GM12878 (cell line): ENCODE measurements at regions not wholly inside any gene's neighbourhood (a gene's known extent, or its start where the extent isn't known, plus 50 kb on each side); places are given as distances from the start of the nearest gene placed in this dataset.

Source experiments
- NFIC ChIP-seq: IDR thresholded peaks from 2 replicates; pipeline ENCODE4 v1.6.1; 2012; ENCODE audit warnings: low read depth, mild to moderate bottlenecking, inconsistent platforms, low read length, moderate library complexity
- NRF1 ChIP-seq: conservative IDR thresholded peaks from 2 replicates; pipeline ENCODE4 v1.6.1; 2011; ENCODE audit warnings: mild to moderate bottlenecking, low read depth, low read length, improper control_type of control experiment
- SIX5 ChIP-seq: IDR thresholded peaks from 2 replicates; pipeline ENCODE4 v1.6.1; 2011; ENCODE audit warnings: mild to moderate bottlenecking, low read depth, low read length, moderate library complexity; ENCODE audit not compliant: severe bottlenecking
- TF ChIP-seq, protein P1 (sequence below), 3 experiments: IDR thresholded peaks in 2 of 3; conservative IDR thresholded peaks in 1 of 3; 2 replicates each; pipeline ENCODE4 v1.5.1; 2011; ENCODE audit warnings: low read depth in 3 of 3, low read length in 3 of 3, mild to moderate bottlenecking in 3 of 3, control low read depth in 2 of 3, moderate library complexity in 2 of 3, inconsistent platforms in 1 of 3, mixed read lengths in 1 of 3; ENCODE audit not compliant: control insufficient read depth in 2 of 3, insufficient read depth in 1 of 3; ENCODE audit errors: extremely low read depth in 1 of 3
- TF ChIP-seq, protein P2 (sequence below): IDR thresholded peaks from 2 replicates; pipeline ENCODE4 v1.6.1; 2011; ENCODE audit warnings: low read depth, low read length, improper control_type of control experiment, borderline replicate concordance

DNA sequence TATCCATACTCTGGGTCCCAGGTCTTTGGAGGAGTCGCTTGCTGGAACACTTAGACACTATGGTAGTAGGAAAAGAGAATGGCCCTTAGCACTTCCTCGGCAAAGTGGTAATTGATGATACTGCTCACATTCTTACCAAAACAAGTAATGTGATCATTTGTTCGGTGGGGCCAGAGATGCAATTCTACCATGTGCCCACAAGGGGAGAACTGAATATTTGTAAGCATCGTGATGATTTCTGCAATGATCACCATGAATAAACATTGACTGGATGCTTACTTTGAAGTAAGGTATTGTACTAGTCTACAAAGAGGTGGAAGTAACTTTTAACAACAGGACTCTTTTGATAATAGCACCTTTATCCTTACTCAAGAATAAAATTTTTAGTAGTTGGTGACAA lies 109.7 kb downstream of the CD8B2 start:
- TF ChIP-seq SIX5 = no peak
- TF ChIP-seq, protein P1, sequence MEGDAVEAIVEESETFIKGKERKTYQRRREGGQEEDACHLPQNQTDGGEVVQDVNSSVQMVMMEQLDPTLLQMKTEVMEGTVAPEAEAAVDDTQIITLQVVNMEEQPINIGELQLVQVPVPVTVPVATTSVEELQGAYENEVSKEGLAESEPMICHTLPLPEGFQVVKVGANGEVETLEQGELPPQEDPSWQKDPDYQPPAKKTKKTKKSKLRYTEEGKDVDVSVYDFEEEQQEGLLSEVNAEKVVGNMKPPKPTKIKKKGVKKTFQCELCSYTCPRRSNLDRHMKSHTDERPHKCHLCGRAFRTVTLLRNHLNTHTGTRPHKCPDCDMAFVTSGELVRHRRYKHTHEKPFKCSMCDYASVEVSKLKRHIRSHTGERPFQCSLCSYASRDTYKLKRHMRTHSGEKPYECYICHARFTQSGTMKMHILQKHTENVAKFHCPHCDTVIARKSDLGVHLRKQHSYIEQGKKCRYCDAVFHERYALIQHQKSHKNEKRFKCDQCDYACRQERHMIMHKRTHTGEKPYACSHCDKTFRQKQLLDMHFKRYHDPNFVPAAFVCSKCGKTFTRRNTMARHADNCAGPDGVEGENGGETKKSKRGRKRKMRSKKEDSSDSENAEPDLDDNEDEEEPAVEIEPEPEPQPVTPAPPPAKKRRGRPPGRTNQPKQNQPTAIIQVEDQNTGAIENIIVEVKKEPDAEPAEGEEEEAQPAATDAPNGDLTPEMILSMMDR (IDR thresholded peaks at IDR 0.05 in 2 of 3, conservative IDR thresholded peaks at IDR 0.05 in 1 of 3; ENCODE audit: control insufficient read depth in 2 of 3, extremely low read depth in 1 of 3, insufficient read depth in 1 of 3, low read depth in 3 of 3, low read length in 3 of 3) = peak in 2 of 3 experiments; percentile 26 to 43; a peak in 3 of 6 replicates
- TF ChIP-seq, protein P2, sequence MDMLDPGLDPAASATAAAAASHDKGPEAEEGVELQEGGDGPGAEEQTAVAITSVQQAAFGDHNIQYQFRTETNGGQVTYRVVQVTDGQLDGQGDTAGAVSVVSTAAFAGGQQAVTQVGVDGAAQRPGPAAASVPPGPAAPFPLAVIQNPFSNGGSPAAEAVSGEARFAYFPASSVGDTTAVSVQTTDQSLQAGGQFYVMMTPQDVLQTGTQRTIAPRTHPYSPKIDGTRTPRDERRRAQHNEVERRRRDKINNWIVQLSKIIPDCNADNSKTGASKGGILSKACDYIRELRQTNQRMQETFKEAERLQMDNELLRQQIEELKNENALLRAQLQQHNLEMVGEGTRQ = no peak
- TF ChIP-seq NRF1 = no peak
- TF ChIP-seq NFIC = no peak
